ENCODE measurements at regions not wholly inside any gene's neighbourhood (a gene's known extent, or its start where the extent isn't known, plus 50 kb on each side); places are given as distances from the start of the nearest gene placed in this dataset.
"Not testable (repeated sequence)": the region's sequence is repeated elsewhere in the genome, so short reads cannot be mapped to it uniquely, and the experiment has no call there.

DNA sequence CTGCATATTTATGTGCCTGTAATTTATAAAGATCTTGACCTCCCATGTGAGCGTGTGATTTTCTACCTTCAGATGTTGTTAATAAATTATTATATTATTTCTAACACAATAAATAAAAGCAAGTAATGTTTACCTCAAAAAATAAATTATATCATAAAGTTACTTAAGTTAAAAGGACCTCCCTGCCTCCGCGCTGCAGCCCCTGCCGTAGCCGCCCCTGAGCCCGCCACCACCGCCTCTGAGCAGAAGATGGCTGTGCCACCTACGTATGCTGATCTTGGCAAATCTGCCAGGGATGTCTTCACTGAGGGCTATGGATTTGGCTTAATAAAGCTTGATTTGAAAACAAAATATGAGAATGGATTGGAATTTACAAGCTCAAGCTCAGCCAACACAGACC lies 119.6 kb upstream of the BRWD3 start:
- DNase-seq (ENCODE audit: low spot score), result no peak

DNA sequence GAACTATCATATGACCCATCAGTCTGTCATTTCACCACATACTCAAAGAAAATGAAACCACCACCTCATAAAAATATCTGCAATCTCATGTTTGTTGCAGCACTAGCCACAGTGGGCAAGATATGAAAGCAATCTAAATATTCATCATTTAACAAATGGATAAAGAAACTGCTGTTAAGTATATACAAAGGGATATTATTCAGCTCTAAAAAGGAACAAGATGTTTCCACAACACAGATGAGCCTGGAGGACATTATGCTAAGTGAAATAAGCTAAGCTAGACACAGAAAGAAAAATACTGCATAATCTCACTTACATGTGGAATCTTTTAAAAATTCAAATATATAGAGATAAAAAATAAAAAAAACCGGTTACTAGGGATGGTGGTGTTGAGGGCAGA lies 108.2 kb upstream of the BRWD3 start:
- no peak for DNase-seq (ENCODE audit: low spot score)

DNA sequence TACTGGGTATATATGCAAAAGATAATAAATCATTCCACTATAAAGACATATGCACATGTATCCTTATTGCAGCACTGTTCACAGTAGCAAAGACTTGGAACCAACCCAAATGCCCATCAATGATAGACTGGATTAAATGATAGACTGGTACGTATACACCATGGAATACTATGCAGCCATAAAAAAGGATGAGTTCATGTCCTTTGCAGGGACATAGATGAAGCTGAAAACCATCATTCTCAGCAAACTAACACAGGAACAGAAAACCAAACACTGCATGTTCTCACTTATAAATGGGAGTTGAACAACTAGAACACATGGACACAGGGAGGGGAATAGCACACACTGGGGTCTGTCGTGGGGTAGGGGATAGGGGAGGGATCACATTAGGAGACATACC lies 102.7 kb upstream of the BRWD3 start:
- not testable (repeated sequence) for DNase-seq (ENCODE audit: low spot score)

DNA sequence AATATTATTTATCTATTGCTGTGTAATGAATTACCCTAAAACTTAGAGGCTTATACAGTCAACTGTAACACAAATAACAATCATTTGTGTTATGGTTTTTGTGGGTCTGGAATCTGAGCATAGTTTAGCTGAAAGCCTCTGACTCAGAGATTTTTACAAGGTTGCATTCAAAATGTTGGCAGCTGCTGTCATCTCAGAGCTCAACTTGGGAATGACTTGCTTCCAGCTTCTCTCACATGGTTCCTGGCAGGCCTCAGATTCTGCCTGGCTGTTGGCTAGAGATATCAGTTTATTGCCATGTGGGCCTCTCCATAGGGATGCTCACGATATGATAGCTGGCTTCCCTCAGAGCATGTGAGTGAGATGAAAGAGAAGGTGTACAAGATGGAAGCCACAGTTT lies 70.2 kb upstream of the BRWD3 start:
- no peak for DNase-seq (ENCODE audit: low spot score)

DNA sequence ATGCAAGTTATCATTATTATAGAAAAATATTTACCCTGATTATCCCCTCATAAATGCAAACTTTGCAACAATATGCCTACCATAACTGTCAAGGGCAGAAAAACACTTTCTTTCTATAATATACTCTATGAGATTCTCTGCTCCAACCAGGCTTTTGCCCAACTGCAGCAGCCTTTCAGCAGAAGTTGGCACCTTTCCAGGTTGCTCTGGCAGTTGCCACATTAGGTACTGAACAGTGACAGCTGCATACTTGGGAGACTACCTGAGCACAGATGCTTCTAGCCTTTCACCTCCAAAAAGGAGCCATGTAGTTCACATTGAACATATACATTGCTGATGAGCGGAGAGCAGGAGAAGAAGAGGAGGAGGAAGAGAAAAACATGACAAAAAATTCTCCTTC lies 69.5 kb upstream of the BRWD3 start:
- no peak for DNase-seq (ENCODE audit: low spot score)

DNA sequence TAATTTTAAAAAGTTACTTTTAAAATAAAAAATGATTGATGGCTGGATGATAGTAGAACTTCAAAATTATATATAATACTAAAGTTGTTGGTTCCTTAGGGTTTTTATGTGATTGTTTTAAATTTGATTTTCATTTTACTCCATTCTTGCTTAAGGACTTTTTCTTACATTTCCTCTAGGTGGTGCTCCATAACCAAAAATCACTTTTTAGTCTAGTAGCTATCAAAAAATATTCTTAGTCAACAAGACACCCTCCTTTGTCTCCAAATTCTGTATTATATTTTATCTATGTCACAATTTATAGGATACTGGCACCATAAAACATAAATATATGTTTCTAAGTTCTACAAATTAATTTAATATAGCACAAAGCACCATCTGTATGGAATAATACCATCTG lies 67.2 kb upstream of the BRWD3 start:
- DNase-seq (ENCODE audit: low spot score), result peak; percentile 2

Measured in CD4-positive, alpha-beta T cell treated with Interleukin-2 at 100 ng/mL for 4 hours (primary cell).